B cell (primary cell): ENCODE measurements at regions not wholly inside any gene's neighbourhood (a gene's known extent, or its start where the extent isn't known, plus 50 kb on each side); places are given as distances from the start of the nearest gene placed in this dataset.

Experiments used
- ATAC-seq: fragments of 200-7000 bp; cut with Tn5 transposase; one replicate; pipeline ENCODE4 v1.10.0; 2021; ENCODE audit warnings: low read depth, mild to moderate bottlenecking, moderate number of reproducible peaks, moderate library complexity
- CTCF ChIA-PET: fragments of 350-600 bp; sonication (Branson Sonifier 250); formaldehyde crosslinking; loops from one replicate; lab custom pipeline; 2021; ENCODE audit warnings: antibody characterized with exemption, inconsistent platforms; lab: Charles Lee
- POLR2A ChIA-PET: fragments of 350-600 bp; sonication (Branson Sonifier 250); formaldehyde crosslinking; loops from one replicate; lab custom pipeline; 2021; ENCODE audit warnings: antibody characterized with exemption; lab: Charles Lee
- DNase-seq: peaks from one replicate; pipeline ENCODE4 v3.0.0; 2013
- H2AFZ ChIP-seq: 2 replicates; pipeline ENCODE4 v1.6.1; 2012; ENCODE audit warnings: mild to moderate bottlenecking, low read depth, low read length; ENCODE audit not compliant: insufficient read depth, poor library complexity, severe bottlenecking
- H3K27ac ChIP-seq, 2 donors: 1 replicate in 1 of 2; 2 replicates in 1 of 2; pipeline ENCODE4 v1.5.1; 2012 to 2013; ENCODE audit warnings: low read length in 2 of 2, mild to moderate bottlenecking in 2 of 2, moderate library complexity in 1 of 2
- H3K27me3 ChIP-seq, 4 experiments: fragments of 200-600 bp in 1 of 4; sonication (generic) in 1 of 4; replicated peaks in 1 of 4; 1 replicate in 2 of 4; 2 replicates in 2 of 4; pipeline versions ENCODE4 v1.6.1 to v1.7.0; 2013 to 2016; ENCODE audit warnings: low read length in 3 of 4, mild to moderate bottlenecking in 2 of 4, mixed read lengths in 1 of 4, moderate library complexity in 1 of 4; ENCODE audit not compliant: insufficient read depth in 4 of 4, control insufficient read depth in 3 of 4; ENCODE audit errors: control extremely low read depth in 1 of 4
- H3K36me3 ChIP-seq, 2 experiments: replicated peaks in 1 of 2; 1 replicate in 1 of 2; 2 replicates in 1 of 2; pipeline versions ENCODE4 v1.6.1 to v1.7.1; 2013; ENCODE audit warnings: low read length in 1 of 2; ENCODE audit not compliant: insufficient read depth in 2 of 2, control insufficient read depth in 1 of 2; ENCODE audit errors: control extremely low read depth in 1 of 2, extremely low read depth in 1 of 2
- H3K4me1 ChIP-seq, 2 donors: fragments of 200-600 bp in 1 of 2; sonication (generic) in 1 of 2; 1 replicate in 1 of 2; 2 replicates in 1 of 2; pipeline versions ENCODE4 v1.5.1 to v1.6.1; 2013 to 2017; ENCODE audit warnings: low read length in 2 of 2; ENCODE audit not compliant: control insufficient read depth in 2 of 2, insufficient read depth in 2 of 2
- H3K4me2 ChIP-seq: replicated peaks from 2 replicates; pipeline ENCODE3; 2012; ENCODE audit warnings: mild to moderate bottlenecking, low read depth, low read length; ENCODE audit not compliant: poor library complexity, severe bottlenecking
- H3K4me3 ChIP-seq, 5 experiments: fragments of 200-600 bp in 1 of 5; sonication (generic) in 1 of 5; 1 replicate in 3 of 5; 2 replicates in 2 of 5; pipeline versions ENCODE4 v1.5.1 to v1.7.0; 2011 to 2016; ENCODE audit warnings: low read length in 4 of 5, mild to moderate bottlenecking in 4 of 5, low read depth in 2 of 5, control low read depth in 1 of 5, moderate library complexity in 1 of 5; ENCODE audit not compliant: insufficient read depth in 1 of 5; ENCODE audit errors: control extremely low read depth in 1 of 5, extremely low read depth in 1 of 5
- H3K79me2 ChIP-seq: fragments of 200-600 bp; sonication (generic); one replicate; pipeline ENCODE4 v1.6.0; 2016; ENCODE audit warnings: low read length; ENCODE audit not compliant: control insufficient read depth, insufficient read depth
- H3K9ac ChIP-seq: fragments of 200-600 bp; sonication (generic); 2 replicates; pipeline ENCODE4 v1.6.1; 2017; ENCODE audit warnings: mild to moderate bottlenecking, low read length, moderate library complexity
- H3K9me3 ChIP-seq, 3 donors: one replicate each; pipeline versions ENCODE4 v1.6.1 to v1.7.1; 2013; ENCODE audit warnings: low read length in 2 of 3; ENCODE audit not compliant: control insufficient read depth in 2 of 3, insufficient read depth in 1 of 3; ENCODE audit errors: control extremely low read depth in 1 of 3
- H4K20me1 ChIP-seq: 2 replicates; pipeline ENCODE4 v1.6.0; 2012; ENCODE audit warnings: mild to moderate bottlenecking, low read length; ENCODE audit not compliant: insufficient read depth, control insufficient read depth, poor library complexity, severe bottlenecking
- H3K27ac Mint-ChIP-seq: one replicate; pipeline ENCODE4 v1.8.0; 2021; ENCODE audit warnings: mixed read lengths
- H3K27me3 Mint-ChIP-seq: one replicate; pipeline ENCODE4 v1.8.0; 2021; ENCODE audit warnings: mixed read lengths
- H3K4me1 Mint-ChIP-seq: one replicate; pipeline ENCODE4 v1.8.0; 2021; ENCODE audit warnings: mixed read lengths
- H3K4me3 Mint-ChIP-seq: one replicate; pipeline ENCODE4 v1.8.0; 2021; ENCODE audit warnings: mixed read lengths
- H3K9me3 Mint-ChIP-seq: one replicate; pipeline ENCODE4 v1.8.0; 2022; ENCODE audit warnings: mixed read lengths; ENCODE audit not compliant: insufficient read depth
- EZH2 ChIP-seq: IDR thresholded peaks from 2 replicates; pipeline ENCODE4 v1.6.1; 2012; ENCODE audit warnings: borderline replicate concordance, low read depth, mild to moderate bottlenecking, moderate library complexity, low read length; ENCODE audit not compliant: insufficient read depth, poor library complexity, severe bottlenecking
- WGBS: methylation state at CpG from one replicate; pipeline ENCODE4 v1.1.5; 2013; ENCODE audit warnings: missing lambda C conversion rate; ENCODE audit not compliant: insufficient coverage; 5-methylcytosine and 5-hydroxymethylcytosine counted together
- intact Hi-C: fragments of 100-400 bp; cut with micrococcal nuclease; formaldehyde crosslinking; loops from one replicate; pipeline ENCODE4 v1.10.0; 2022
- TF ChIP-seq, protein P1 (sequence below): fragments of 200-600 bp; IDR thresholded peaks from one replicate; pipeline ENCODE4 v1.8.0; 2022; ENCODE audit warnings: antibody characterized with exemption, mild to moderate bottlenecking

- Mint-ChIP-seq H3K27ac (no peak overlapping the region), H3K4me3 (no peak overlapping the region), H3K27me3 (no peaks in the 10 kb centered on the region), H3K9me3 (peaks cover 2% of the 10 kb centered on the region), H3K4me1 (no peaks in the 10 kb centered on the region)
- no peak overlapping the region for H3K4me2 ChIP-seq
- POLR2A ChIA-PET, result no interaction called here
- H3K9me3 ChIP-seq, result peaks cover 0 to 4% (median 0%) of the 10 kb centered on the region in 3 donors
- CTCF ChIA-PET, result no interaction called here
- no peaks in the 10 kb centered on the region for H3K27me3 ChIP-seq
- H4K20me1 ChIP-seq, result no peaks in the 10 kb centered on the region
- H2AFZ ChIP-seq, result no peak overlapping the region
- H3K79me2 ChIP-seq, result no peaks in the 10 kb centered on the region
- H3K9ac ChIP-seq, result no peak overlapping the region
- WGBS, result 94% methylated on average over 2 of the region's 3 CpGs
- no peak overlapping the region for H3K4me3 ChIP-seq
- no peak for ATAC-seq
- no peaks in the 10 kb centered on the region for H3K4me1 ChIP-seq
- no peaks in the 10 kb centered on the region for H3K36me3 ChIP-seq
- no peak for DNase-seq
- intact Hi-C loops, result no loop called here
- no peak overlapping the region for H3K27ac ChIP-seq
- TF ChIP-seq, protein P1, sequence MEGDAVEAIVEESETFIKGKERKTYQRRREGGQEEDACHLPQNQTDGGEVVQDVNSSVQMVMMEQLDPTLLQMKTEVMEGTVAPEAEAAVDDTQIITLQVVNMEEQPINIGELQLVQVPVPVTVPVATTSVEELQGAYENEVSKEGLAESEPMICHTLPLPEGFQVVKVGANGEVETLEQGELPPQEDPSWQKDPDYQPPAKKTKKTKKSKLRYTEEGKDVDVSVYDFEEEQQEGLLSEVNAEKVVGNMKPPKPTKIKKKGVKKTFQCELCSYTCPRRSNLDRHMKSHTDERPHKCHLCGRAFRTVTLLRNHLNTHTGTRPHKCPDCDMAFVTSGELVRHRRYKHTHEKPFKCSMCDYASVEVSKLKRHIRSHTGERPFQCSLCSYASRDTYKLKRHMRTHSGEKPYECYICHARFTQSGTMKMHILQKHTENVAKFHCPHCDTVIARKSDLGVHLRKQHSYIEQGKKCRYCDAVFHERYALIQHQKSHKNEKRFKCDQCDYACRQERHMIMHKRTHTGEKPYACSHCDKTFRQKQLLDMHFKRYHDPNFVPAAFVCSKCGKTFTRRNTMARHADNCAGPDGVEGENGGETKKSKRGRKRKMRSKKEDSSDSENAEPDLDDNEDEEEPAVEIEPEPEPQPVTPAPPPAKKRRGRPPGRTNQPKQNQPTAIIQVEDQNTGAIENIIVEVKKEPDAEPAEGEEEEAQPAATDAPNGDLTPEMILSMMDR, result no peak
- TF ChIP-seq EZH2, result no peak
These were observed 746.9 kb downstream of the EFNB2 start for GRCh38 chr13:105788530-105788929.

DNA sequence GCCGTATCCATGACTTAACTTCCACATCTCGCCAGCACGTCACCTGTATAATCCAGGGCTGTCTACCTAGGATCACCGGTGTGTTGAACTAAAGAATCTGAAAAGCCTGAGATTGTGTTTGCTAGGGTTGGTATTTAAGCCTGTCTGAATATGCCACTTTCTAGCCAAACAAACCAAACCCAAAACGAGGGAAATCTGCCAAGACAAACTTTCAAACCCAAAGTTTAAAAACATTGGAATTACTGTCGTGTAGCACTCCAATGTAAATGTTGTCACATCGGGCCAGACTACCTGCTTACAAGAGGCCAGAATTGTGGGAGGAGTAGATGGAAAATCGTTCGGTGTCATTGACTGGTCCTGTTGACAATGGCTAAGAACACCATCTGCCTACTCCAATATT lies 747.8 kb downstream of the EFNB2 start:
- intact Hi-C loops, result no loop called here
- Histone ChIP-seq H3K4me2 (no peak overlapping the region), H3K27me3 (no peaks in the 10 kb centered on the region), H3K4me3 (no peak overlapping the region), H3K9me3 (no peaks in the 10 kb centered on the region), H3K27ac (no peak overlapping the region), H4K20me1 (no peaks in the 10 kb centered on the region), H2AFZ (no peak overlapping the region), H3K36me3 (no peaks in the 10 kb centered on the region), H3K9ac (no peak overlapping the region), H3K79me2 (no peaks in the 10 kb centered on the region), H3K4me1 (no peaks in the 10 kb centered on the region)
- Mint-ChIP-seq H3K4me3 (no peak overlapping the region), H3K27ac (no peak overlapping the region), H3K9me3 (peaks cover 1% of the 10 kb centered on the region), H3K27me3 (no peaks in the 10 kb centered on the region), H3K4me1 (no peaks in the 10 kb centered on the region)
- DNase-seq (no peak), ATAC-seq (no peak)
- POLR2A ChIA-PET, result no interaction called here
- 100% methylated on average over 1 of the region's 9 CpGs for WGBS
- CTCF ChIA-PET, result no interaction called here
- TF ChIP-seq EZH2, result no peak
- TF ChIP-seq, protein P1, result no peak
